IMR-90 (cell line): ENCODE measurements at regions not wholly inside any gene's neighbourhood (a gene's known extent, or its start where the extent isn't known, plus 50 kb on each side); places are given as distances from the start of the nearest gene placed in this dataset.

Source experiments
- CEBPB ChIP-seq: IDR thresholded peaks from 2 replicates; pipeline ENCODE4 v1.6.1; 2012; ENCODE audit warnings: low read depth, low read length, improper control_type of control experiment
- CHD1 ChIP-seq: IDR thresholded peaks from 2 replicates; pipeline ENCODE4 v1.6.1; 2012; ENCODE audit warnings: low read depth, low read length, improper control_type of control experiment
- FOS ChIP-seq: fragments of 150-350 bp; IDR thresholded peaks from 2 replicates; pipeline ENCODE4 v1.6.1; 2016; ENCODE audit warnings: low read depth, low read length
- MAFK ChIP-seq: IDR thresholded peaks from 2 replicates; pipeline ENCODE4 v1.6.1; 2012; ENCODE audit warnings: low read depth, low read length, improper control_type of control experiment
- MAZ ChIP-seq: IDR thresholded peaks from 2 replicates; pipeline ENCODE4 v1.6.1; 2012; ENCODE audit warnings: low read depth, mild to moderate bottlenecking, low read length, improper control_type of control experiment, moderate library complexity, borderline replicate concordance
- POLR2A ChIP-seq: IDR thresholded peaks from 2 replicates; pipeline ENCODE4 v1.6.1; 2012; ENCODE audit warnings: mild to moderate bottlenecking, low read depth, low read length
- RCOR1 ChIP-seq: IDR thresholded peaks from 2 replicates; pipeline ENCODE4 v1.6.1; 2012; ENCODE audit warnings: mild to moderate bottlenecking, low read length, improper control_type of control experiment; ENCODE audit not compliant: insufficient replicate concordance
- RFX5 ChIP-seq: IDR thresholded peaks from 2 replicates; pipeline ENCODE4 v1.8.0; 2012; ENCODE audit warnings: low read depth, mild to moderate bottlenecking, low read length, moderate library complexity
- SMC3 ChIP-seq: fragments of 150-350 bp; IDR thresholded peaks from 2 replicates; pipeline ENCODE4 v1.6.1; 2016; ENCODE audit warnings: low read depth, mild to moderate bottlenecking, antibody characterized with exemption, low read length, moderate library complexity
- TF ChIP-seq, protein P1 (sequence below): conservative IDR thresholded peaks from 2 replicates; pipeline ENCODE4 v1.5.1; 2012; ENCODE audit warnings: mild to moderate bottlenecking, low read depth, low read length, improper control_type of control experiment
- TF ChIP-seq, protein P2 (sequence below): fragments of 150-350 bp; IDR thresholded peaks from 2 replicates; pipeline ENCODE4 v1.6.1; 2017; ENCODE audit warnings: mild to moderate bottlenecking, antibody characterized with exemption, low read length, low read depth
- TF ChIP-seq, protein P3 (sequence below): fragments of 150-350 bp; IDR thresholded peaks from 2 replicates; pipeline ENCODE4 v1.6.1; 2016; ENCODE audit warnings: low read depth, mild to moderate bottlenecking, low read length, moderate library complexity, borderline replicate concordance

DNA sequence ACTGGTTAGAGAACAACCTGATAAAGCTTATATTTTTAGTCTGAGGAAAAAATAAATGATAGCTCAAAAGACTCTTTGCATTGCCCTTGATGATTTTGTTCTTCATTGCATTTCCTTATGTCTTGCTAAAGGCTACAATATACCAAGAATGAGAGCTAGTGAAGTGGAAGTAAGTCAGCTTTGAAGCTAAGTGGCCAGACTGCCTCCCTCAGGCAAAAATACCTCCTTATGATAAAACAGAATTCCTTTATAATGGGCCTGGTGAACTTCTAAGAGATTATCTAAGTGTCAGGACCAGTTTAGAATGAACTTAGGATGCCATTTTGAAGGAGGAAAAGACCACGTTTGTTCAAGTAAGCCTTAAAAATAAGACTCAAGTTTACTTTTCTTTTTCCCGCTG, 678.4 kb downstream of the ROBO2 start:
- TF ChIP-seq, protein P1, sequence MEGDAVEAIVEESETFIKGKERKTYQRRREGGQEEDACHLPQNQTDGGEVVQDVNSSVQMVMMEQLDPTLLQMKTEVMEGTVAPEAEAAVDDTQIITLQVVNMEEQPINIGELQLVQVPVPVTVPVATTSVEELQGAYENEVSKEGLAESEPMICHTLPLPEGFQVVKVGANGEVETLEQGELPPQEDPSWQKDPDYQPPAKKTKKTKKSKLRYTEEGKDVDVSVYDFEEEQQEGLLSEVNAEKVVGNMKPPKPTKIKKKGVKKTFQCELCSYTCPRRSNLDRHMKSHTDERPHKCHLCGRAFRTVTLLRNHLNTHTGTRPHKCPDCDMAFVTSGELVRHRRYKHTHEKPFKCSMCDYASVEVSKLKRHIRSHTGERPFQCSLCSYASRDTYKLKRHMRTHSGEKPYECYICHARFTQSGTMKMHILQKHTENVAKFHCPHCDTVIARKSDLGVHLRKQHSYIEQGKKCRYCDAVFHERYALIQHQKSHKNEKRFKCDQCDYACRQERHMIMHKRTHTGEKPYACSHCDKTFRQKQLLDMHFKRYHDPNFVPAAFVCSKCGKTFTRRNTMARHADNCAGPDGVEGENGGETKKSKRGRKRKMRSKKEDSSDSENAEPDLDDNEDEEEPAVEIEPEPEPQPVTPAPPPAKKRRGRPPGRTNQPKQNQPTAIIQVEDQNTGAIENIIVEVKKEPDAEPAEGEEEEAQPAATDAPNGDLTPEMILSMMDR = no peak
- TF ChIP-seq FOS = no peak
- TF ChIP-seq, protein P2, sequence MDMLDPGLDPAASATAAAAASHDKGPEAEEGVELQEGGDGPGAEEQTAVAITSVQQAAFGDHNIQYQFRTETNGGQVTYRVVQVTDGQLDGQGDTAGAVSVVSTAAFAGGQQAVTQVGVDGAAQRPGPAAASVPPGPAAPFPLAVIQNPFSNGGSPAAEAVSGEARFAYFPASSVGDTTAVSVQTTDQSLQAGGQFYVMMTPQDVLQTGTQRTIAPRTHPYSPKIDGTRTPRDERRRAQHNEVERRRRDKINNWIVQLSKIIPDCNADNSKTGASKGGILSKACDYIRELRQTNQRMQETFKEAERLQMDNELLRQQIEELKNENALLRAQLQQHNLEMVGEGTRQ = no peak
- no peak for TF ChIP-seq POLR2A
- no peak for TF ChIP-seq CEBPB
- TF ChIP-seq CHD1 = no peak
- TF ChIP-seq RCOR1 = no peak
- TF ChIP-seq SMC3 = no peak
- TF ChIP-seq RFX5 = no peak
- TF ChIP-seq, protein P3, sequence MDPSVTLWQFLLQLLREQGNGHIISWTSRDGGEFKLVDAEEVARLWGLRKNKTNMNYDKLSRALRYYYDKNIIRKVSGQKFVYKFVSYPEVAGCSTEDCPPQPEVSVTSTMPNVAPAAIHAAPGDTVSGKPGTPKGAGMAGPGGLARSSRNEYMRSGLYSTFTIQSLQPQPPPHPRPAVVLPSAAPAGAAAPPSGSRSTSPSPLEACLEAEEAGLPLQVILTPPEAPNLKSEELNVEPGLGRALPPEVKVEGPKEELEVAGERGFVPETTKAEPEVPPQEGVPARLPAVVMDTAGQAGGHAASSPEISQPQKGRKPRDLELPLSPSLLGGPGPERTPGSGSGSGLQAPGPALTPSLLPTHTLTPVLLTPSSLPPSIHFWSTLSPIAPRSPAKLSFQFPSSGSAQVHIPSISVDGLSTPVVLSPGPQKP = no peak
- no peak for TF ChIP-seq MAFK
- no peak for TF ChIP-seq MAZ
